ENCODE measurements at regions not wholly inside any gene's neighbourhood (a gene's known extent, or its start where the extent isn't known, plus 50 kb on each side); places are given as distances from the start of the nearest gene placed in this dataset.

DNA sequence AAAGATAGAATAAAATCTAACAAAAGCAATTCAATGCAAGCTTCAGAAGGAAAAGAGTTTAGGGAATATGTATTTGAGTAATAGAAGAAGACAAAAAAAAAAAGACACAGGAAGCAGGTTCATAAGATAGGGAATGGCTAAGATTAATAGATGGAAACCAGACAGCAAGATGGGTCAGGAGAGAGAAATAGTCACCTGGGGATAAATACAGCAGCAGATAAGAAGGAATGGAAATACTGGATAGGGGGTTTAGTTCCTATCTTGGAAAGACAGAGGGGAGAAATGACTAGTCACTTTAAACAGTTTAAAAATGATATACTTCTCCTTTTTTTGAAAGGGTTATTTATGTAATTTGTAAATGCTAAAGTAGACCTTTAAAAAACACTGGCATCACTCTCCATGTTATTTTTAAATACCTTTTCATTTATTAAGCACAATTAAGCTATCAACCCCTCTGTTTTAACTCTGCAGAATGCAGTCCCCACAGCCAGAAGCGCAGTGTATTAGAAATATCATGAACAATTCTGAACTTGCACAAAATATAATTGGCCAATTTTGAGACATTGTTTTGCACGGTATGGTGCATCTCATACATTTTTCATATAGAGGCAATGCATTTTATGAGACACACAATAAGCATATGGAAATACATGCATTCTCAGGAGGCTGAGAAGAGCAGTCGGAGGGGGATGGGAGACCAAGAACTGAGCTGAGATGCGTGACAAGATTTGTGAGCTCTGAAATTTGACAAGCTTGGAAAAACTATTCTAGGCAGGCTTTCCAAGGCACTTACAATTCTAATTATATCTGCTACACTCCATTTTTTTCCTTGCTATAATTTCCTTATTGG, 303.4 kb upstream of the PRICKLE1 start (continued):
- TF ChIP-seq EZH2 (IDR thresholded peaks at IDR 0.05; ENCODE audit: borderline replicate concordance, control insufficient read depth, low read depth, low read length) = no peak
- TF ChIP-seq NBN (IDR thresholded peaks at IDR 0.05) = no peak
- no peak for TF ChIP-seq NR2C1 (IDR thresholded peaks at IDR 0.05)
- no peak for TF ChIP-seq FOXM1 (IDR thresholded peaks at IDR 0.05; ENCODE audit: low read depth, low read length)

DNA sequence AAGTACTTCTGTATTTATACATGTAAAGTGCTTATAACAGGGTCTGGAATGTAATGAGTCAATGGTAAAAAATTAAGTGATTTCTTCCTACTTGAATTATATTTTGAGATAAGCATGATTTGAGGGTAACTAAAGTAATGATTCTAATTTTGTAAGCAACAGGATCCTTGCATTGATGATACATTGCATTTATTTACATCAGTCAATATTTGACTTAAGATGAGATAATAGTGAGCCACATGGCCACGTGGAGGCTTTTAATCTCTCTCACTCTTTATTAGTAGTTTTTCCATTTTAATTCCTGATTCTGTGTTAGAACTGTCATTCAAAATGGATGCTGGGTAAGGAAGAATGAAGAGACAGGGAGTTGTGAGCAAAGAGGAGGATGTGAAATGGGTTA, 298.1 kb upstream of the PRICKLE1 start:
- H3K27ac ChIP-seq (ENCODE audit: control insufficient read depth, insufficient read depth) = no peak overlapping the region
- H3K9ac ChIP-seq (ENCODE audit: control insufficient read depth, insufficient read depth, low read length) = no peak overlapping the region
- ChIA-PET POLR2A (no interaction called here), CTCF (no interaction called here), SMC1A (ENCODE audit: uncharacterized antibody, unreplicated experiment) (no interaction called here), RAD21 (ENCODE audit: unreplicated experiment) (no interaction called here)
- no peaks in the 10 kb centered on the region for H3K27me3 ChIP-seq (replicated peaks in 1 of 2; ENCODE audit: control insufficient read depth in 2 of 2, insufficient read depth in 2 of 2, low read length in 1 of 2)
- FAIRE-seq (no peak), DNase-seq (ENCODE audit: low read depth, low spot score) (no peak), ATAC-seq (no peak)
- intact Hi-C loops (cut with micrococcal nuclease; ENCODE audit: unreplicated experiment) (no loop called here), in situ Hi-C loops (cut with MboI) (no loop called here)
- no peaks in the 10 kb centered on the region for H3K4me1 ChIP-seq (ENCODE audit: control insufficient read depth, insufficient read depth, low read length)
- no peaks in the 10 kb centered on the region for H3K9me3 ChIP-seq (replicated peaks; ENCODE audit: control insufficient read depth, insufficient read depth, low read length)
- H3K36me3 ChIP-seq (ENCODE audit: control insufficient read depth in 2 of 2, insufficient read depth in 2 of 2, low read length in 1 of 2) = no peaks in the 10 kb centered on the region
- BruUV-seq (replicated peaks) = no TSS peak
- H2AFZ ChIP-seq (ENCODE audit: control insufficient read depth, low read depth, low read length) = no peak overlapping the region
- H3K79me2 ChIP-seq (ENCODE audit: control insufficient read depth, insufficient read depth, low read length) = no peaks in the 10 kb centered on the region
- no peak overlapping the region for H3K4me3 ChIP-seq
- WGBS (ENCODE audit: insufficient coverage, insufficient replicate concordance, low lambda C conversion rate, missing lambda C conversion rate) = 0% methylated on average over 1 of the region's 1 CpG
- no peak overlapping the region for H3K4me2 ChIP-seq (ENCODE audit: control insufficient read depth, insufficient read depth)
- no peaks in the 10 kb centered on the region for H4K20me1 ChIP-seq (ENCODE audit: control insufficient read depth, insufficient read depth)
- TF ChIP-seq CBFB (IDR thresholded peaks at IDR 0.05; ENCODE audit: low read depth) = no peak
- TF ChIP-seq, protein P1, sequence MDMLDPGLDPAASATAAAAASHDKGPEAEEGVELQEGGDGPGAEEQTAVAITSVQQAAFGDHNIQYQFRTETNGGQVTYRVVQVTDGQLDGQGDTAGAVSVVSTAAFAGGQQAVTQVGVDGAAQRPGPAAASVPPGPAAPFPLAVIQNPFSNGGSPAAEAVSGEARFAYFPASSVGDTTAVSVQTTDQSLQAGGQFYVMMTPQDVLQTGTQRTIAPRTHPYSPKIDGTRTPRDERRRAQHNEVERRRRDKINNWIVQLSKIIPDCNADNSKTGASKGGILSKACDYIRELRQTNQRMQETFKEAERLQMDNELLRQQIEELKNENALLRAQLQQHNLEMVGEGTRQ (IDR thresholded peaks at IDR 0.05; ENCODE audit: borderline replicate concordance, low read depth, low read length) = no peak
- TF ChIP-seq ZNF384 (IDR thresholded peaks at IDR 0.05; ENCODE audit: borderline replicate concordance, low read depth, low read length) = no peak
- no peak for TF ChIP-seq RELA (IDR thresholded peaks at IDR 0.05; ENCODE audit: borderline replicate concordance, partially characterized antibody)
- TF ChIP-seq IKZF1 (conservative IDR thresholded peaks at IDR 0.05) = no peak
- TF ChIP-seq CHD1 (IDR thresholded peaks at IDR 0.05; ENCODE audit: low read depth, low read length) = no peak
- no peak for TF ChIP-seq GATAD2B (conservative IDR thresholded peaks at IDR 0.05; ENCODE audit: low read depth)
- TF ChIP-seq ZNF274 (IDR thresholded peaks at IDR 0.05; ENCODE audit: insufficient read depth, insufficient read length) = no peak
- no peak for TF ChIP-seq EZH2 (IDR thresholded peaks at IDR 0.05; ENCODE audit: borderline replicate concordance, control insufficient read depth, low read depth, low read length)
- TF ChIP-seq CREM (IDR thresholded peaks at IDR 0.05; ENCODE audit: low read depth) = no peak
- TF ChIP-seq SMARCA5 (IDR thresholded peaks at IDR 0.05) = no peak
- TF ChIP-seq ZZZ3 (IDR thresholded peaks at IDR 0.05; ENCODE audit: control insufficient read depth, insufficient read length, low read depth) = no peak
- TF ChIP-seq, protein P2, sequence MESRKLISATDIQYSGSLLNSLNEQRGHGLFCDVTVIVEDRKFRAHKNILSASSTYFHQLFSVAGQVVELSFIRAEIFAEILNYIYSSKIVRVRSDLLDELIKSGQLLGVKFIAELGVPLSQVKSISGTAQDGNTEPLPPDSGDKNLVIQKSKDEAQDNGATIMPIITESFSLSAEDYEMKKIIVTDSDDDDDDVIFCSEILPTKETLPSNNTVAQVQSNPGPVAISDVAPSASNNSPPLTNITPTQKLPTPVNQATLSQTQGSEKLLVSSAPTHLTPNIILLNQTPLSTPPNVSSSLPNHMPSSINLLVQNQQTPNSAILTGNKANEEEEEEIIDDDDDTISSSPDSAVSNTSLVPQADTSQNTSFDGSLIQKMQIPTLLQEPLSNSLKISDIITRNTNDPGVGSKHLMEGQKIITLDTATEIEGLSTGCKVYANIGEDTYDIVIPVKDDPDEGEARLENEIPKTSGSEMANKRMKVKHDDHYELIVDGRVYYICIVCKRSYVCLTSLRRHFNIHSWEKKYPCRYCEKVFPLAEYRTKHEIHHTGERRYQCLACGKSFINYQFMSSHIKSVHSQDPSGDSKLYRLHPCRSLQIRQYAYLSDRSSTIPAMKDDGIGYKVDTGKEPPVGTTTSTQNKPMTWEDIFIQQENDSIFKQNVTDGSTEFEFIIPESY (IDR thresholded peaks at IDR 0.05) = no peak
- TF ChIP-seq, protein P3, sequence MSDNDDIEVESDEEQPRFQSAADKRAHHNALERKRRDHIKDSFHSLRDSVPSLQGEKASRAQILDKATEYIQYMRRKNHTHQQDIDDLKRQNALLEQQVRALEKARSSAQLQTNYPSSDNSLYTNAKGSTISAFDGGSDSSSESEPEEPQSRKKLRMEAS (IDR thresholded peaks at IDR 0.05; ENCODE audit: low read depth, low read length) = no peak
- no peak for TF ChIP-seq MYB (IDR thresholded peaks at IDR 0.05; ENCODE audit: borderline replicate concordance, low read depth, low read length)
- TF ChIP-seq TBL1XR1 (IDR thresholded peaks at IDR 0.05; ENCODE audit: low read depth, low read length) = no peak
- no peak for TF ChIP-seq YBX1 (IDR thresholded peaks at IDR 0.05)

All from GM12878 (cell line).